8988T (cell line): ENCODE measurements at regions not wholly inside any gene's neighbourhood (a gene's known extent, or its start where the extent isn't known, plus 50 kb on each side); places are given as distances from the start of the nearest gene placed in this dataset.
"Not testable (repeated sequence)": the region's sequence is repeated elsewhere in the genome, so short reads cannot be mapped to it uniquely, and the experiment has no call there.

Experiments
- DNase-seq: peaks from one replicate; pipeline ENCODE4 v3.0.0; 2011

- DNase-seq: no peak
These were observed 114.1 kb downstream of the RAB38 start for GRCh38 chr11:88061111-88061510.

GRCh38 chr11:88059326-88059725 is 115.9 kb downstream of the RAB38 start:
- DNase-seq: no peak

- no peak for DNase-seq
These were observed 123.8 kb downstream of the RAB38 start for GRCh38 chr11:88051396-88051795.

GRCh38 chr11:88050247-88050646 is 125.0 kb downstream of the RAB38 start:
- DNase-seq: no peak

GRCh38 chr11:88045288-88045687 is 130.0 kb downstream of the RAB38 start:
- not testable (repeated sequence) for DNase-seq

- not testable (repeated sequence) for DNase-seq
These were observed 130.6 kb downstream of the RAB38 start for GRCh38 chr11:88044658-88045057.

- no peak for DNase-seq
These were observed 132.1 kb downstream of the RAB38 start for GRCh38 chr11:88043149-88043548.

- DNase-seq: no peak
These were observed 132.6 kb downstream of the RAB38 start for GRCh38 chr11:88042647-88043046.

- DNase-seq: no peak
These were observed 133.0 kb downstream of the RAB38 start for GRCh38 chr11:88042238-88042637.

GRCh38 chr11:88041679-88042078 is 133.6 kb downstream of the RAB38 start:
- DNase-seq: no peak

GRCh38 chr11:88040148-88040496 is 135.1 kb downstream of the RAB38 start:
- DNase-seq: no peak

- DNase-seq: no peak
These were observed 135.6 kb downstream of the RAB38 start for GRCh38 chr11:88039476-88040147.

- no peak for DNase-seq
These were observed 137.2 kb downstream of the RAB38 start for GRCh38 chr11:88038063-88038462.

GRCh38 chr11:88036701-88037100 is 138.5 kb downstream of the RAB38 start:
- no peak for DNase-seq

- no peak for DNase-seq
These were observed 140.0 kb downstream of the RAB38 start for GRCh38 chr11:88035271-88035670.

- DNase-seq: no peak
These were observed 157.6 kb downstream of the RAB38 start for GRCh38 chr11:88017666-88018065.

- DNase-seq: no peak
These were observed 158.7 kb downstream of the RAB38 start for GRCh38 chr11:88016392-88017170.

GRCh38 chr11:88015170-88015569 is 160.1 kb downstream of the RAB38 start:
- no peak for DNase-seq

- DNase-seq: no peak
These were observed 161.7 kb downstream of the RAB38 start for GRCh38 chr11:88013508-88014065.

GRCh38 chr11:88012456-88012855 is 162.8 kb downstream of the RAB38 start:
- DNase-seq: no peak

- no peak for DNase-seq
These were observed 199.2 kb downstream of the RAB38 start for GRCh38 chr11:87976009-87976408.

- no peak for DNase-seq
These were observed 200.4 kb downstream of the RAB38 start for GRCh38 chr11:87974797-87975196.

- DNase-seq: no peak
These were observed 203.1 kb downstream of the RAB38 start for GRCh38 chr11:87972133-87972532.

- DNase-seq: no peak
These were observed 203.9 kb downstream of the RAB38 start for GRCh38 chr11:87971354-87971753.
